ENCODE measurements at regions not wholly inside any gene's neighbourhood (a gene's known extent, or its start where the extent isn't known, plus 50 kb on each side); places are given as distances from the start of the nearest gene placed in this dataset.

GRCh38 chr3:152173627-152174026 is 95.1 kb upstream of the MBNL1 start:
- no peak for TF ChIP-seq CTCF (IDR thresholded peaks at IDR 0.05 in 8 of 11, conservative IDR thresholded peaks at IDR 0.05 in 3 of 11)
- TF ChIP-seq POLR2AphosphoS5 (IDR thresholded peaks at IDR 0.05): no peak
- no peak for TF ChIP-seq POLR2A (IDR thresholded peaks at IDR 0.05)
